Activated CD4-positive, alpha-beta T cell treated with anti-CD3 and anti-CD28 coated beads, Interleukin-2, amount 50 U/mL, for 1 hour (primary cell): ENCODE measurements at regions not wholly inside any gene's neighbourhood (a gene's known extent, or its start where the extent isn't known, plus 50 kb on each side); places are given as distances from the start of the nearest gene placed in this dataset.

ENCODE experiments used
- DNase-seq: peaks from one replicate; pipeline ENCODE4 v3.0.0-alpha.2; 2020

GRCh38 chr1:166221316-166221715, 54.5 kb upstream of the FAM78B start:
- DNase-seq, result no peak

GRCh38 chr1:166233750-166234366, 67.1 kb upstream of the FAM78B start:
- no peak for DNase-seq

- DNase-seq, result no peak
Observed at GRCh38 chr1:166235728-166236127, 68.9 kb upstream of the FAM78B start.

- no peak for DNase-seq
Observed at GRCh38 chr1:166237675-166238074, 70.9 kb upstream of the FAM78B start.

GRCh38 chr1:166253076-166253779, 86.4 kb upstream of the FAM78B start:
- DNase-seq, result no peak

- no peak for DNase-seq
Observed at GRCh38 chr1:166258017-166258416, 91.2 kb upstream of the FAM78B start.

GRCh38 chr1:166261511-166261910, 94.7 kb upstream of the FAM78B start:
- no peak for DNase-seq

- no peak for DNase-seq
Observed at GRCh38 chr1:166270476-166271150, 103.8 kb upstream of the FAM78B start.

- no peak for DNase-seq
Observed at GRCh38 chr1:166271151-166271538, 104.3 kb upstream of the FAM78B start.

- DNase-seq, result no peak
Observed at GRCh38 chr1:166272155-166272554, 105.4 kb upstream of the FAM78B start.

- DNase-seq, result no peak
Observed at GRCh38 chr1:166272851-166273250, 106.0 kb upstream of the FAM78B start.

- no peak for DNase-seq
Observed at GRCh38 chr1:166273618-166274017, 106.8 kb upstream of the FAM78B start.

GRCh38 chr1:166282391-166283137, 115.8 kb upstream of the FAM78B start:
- no peak for DNase-seq

- DNase-seq, result no peak
Observed at GRCh38 chr1:166283190-166283589, 116.4 kb upstream of the FAM78B start.

GRCh38 chr1:166283600-166283999, 116.8 kb upstream of the FAM78B start:
- DNase-seq, result no peak

- no peak for DNase-seq
Observed at GRCh38 chr1:166289309-166290050, 122.7 kb upstream of the FAM78B start.

- DNase-seq, result no peak
Observed at GRCh38 chr1:166295656-166296055, 128.9 kb upstream of the FAM78B start.

GRCh38 chr1:166297993-166298392, 131.2 kb upstream of the FAM78B start:
- DNase-seq, result no peak

GRCh38 chr1:166300767-166301166, 134.0 kb upstream of the FAM78B start:
- DNase-seq, result no peak

GRCh38 chr1:166302989-166303758, 136.4 kb upstream of the FAM78B start:
- no peak for DNase-seq

GRCh38 chr1:166304131-166304530, 137.3 kb upstream of the FAM78B start:
- no peak for DNase-seq

- DNase-seq, result no peak
Observed at GRCh38 chr1:166305371-166305770, 138.6 kb upstream of the FAM78B start.
